Renal pelvis (tissue), 1 donor: ENCODE measurements at regions not wholly inside any gene's neighbourhood (a gene's known extent, or its start where the extent isn't known, plus 50 kb on each side); places are given as distances from the start of the nearest gene placed in this dataset.
"Not testable (repeated sequence)": the region's sequence is repeated elsewhere in the genome, so short reads cannot be mapped to it uniquely, and the experiment has no call there.

Source experiments
- DNase-seq: peaks from one replicate; pipeline ENCODE4 v3.0.0-alpha.2; 2013

- no peak for DNase-seq
Measured at GRCh38 chr21:32093646-32094462, 185.0 kb downstream of the MIS18A start.

DNA sequence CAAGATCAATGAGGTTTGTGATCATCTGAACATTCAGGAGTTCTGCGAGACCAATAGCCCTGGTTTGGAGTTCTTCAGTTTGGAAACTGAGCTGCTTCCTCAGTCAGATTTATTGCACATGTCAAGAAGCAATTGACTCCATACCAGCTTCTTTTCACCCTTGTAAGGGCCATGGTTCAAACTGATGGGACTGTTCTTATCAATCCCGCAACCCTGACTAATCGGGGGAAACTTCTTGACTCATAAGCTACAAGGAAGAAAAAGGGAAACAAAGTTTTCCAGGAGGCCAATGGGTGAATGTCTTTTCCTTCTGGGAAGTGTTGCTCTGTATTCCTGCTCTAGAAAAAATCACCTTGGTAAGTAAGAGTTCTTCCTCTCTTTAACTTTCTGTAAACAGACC is 187.9 kb downstream of the MIS18A start:
- no peak for DNase-seq

DNA sequence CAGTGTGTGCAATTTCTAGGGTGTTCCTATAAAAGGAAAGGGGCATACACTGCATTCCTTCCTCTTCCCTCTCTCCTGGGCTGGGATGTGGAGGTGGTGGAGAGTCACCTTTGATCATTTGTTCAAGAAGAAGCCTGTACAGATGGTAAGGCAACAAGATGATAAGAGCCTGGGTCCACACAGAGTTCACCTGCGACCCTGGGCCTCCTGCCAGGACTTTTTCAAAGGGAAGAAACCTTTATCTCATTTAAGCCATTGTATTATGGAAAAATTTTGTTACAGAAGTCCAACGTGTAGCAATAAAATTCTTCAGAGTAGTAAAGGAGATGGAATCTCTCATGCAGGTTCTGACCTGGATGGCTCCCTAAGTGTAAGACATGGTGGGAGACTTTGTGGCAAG is 189.1 kb downstream of the MIS18A start:
- no peak for DNase-seq

DNA sequence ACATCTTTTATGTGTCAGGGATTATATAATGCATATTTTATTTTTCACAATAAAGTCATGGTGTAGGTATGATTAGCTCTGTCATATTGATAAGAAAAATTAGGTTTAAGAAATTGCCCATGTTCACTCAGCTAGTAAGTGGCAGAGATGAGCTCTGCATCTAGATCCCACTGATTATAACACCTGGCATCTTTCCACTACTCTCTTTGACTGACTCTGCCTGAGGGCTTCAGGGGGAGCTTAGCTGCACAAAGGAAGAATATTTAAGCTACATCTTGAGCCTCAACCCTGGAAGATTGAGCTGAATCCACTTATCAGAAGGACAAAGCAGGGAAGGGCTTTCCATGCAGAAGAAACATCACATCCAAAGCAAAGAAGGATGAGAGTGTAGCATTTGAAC is 190.4 kb downstream of the MIS18A start:
- DNase-seq = no peak

- no peak for DNase-seq
Measured at GRCh38 chr21:32087447-32087846, 191.4 kb downstream of the MIS18A start.

GRCh38 chr21:32083197-32083596 is 195.7 kb downstream of the MIS18A start:
- no peak for DNase-seq

GRCh38 chr21:32082466-32082865 is 196.4 kb downstream of the MIS18A start:
- peak; percentile 16 for DNase-seq

DNA sequence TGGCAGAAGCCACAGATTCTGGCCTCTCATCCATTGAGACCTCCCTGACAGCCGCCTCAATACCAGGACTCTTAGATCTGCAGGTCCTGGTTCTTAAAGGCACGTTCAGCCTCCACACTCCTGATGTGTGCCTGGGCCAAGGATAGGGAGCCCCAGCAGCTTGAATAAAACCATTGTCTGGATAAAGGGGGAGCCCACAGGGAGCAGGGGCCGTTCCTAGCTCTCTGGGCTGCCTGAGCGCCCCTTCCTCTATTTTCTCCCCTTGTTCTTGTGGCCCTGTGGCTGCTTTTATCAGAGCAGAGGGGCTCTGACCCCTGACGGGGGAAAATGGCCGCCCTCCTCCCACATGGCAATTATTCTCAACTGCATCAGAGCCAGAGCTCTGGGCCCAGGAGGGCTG is 200.8 kb downstream of the HUNK start:
- DNase-seq = no peak

GRCh38 chr21:32073190-32073589 is 200.4 kb downstream of the HUNK start:
- no peak for DNase-seq

GRCh38 chr21:32071620-32072019 is 198.8 kb downstream of the HUNK start:
- DNase-seq = not testable (repeated sequence)

GRCh38 chr21:32070676-32071330 is 198.0 kb downstream of the HUNK start:
- DNase-seq = no peak

GRCh38 chr21:32070126-32070525 is 197.3 kb downstream of the HUNK start:
- DNase-seq = no peak

DNA sequence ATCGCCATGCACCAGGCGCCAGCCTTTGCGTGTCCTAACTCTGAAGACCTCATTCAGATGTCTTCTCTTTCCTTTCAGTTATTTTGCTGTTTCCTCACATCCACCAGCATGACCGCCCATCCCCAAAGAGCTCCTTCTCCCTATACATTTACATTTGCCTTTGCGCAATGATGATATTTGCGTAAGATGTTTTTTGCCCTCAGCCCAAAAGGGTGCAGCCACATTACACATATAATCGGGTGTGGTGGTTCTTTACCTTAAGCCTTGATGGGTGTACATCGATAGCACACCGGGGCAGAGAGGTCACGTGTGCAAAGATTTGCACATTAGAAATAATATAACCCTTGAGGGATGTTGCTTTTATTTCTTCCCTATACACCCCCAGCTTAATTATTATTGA is 192.8 kb downstream of the HUNK start:
- no peak for DNase-seq

GRCh38 chr21:32064281-32064910 is 191.6 kb downstream of the HUNK start:
- DNase-seq = no peak

- DNase-seq = no peak
Measured at GRCh38 chr21:32062591-32063227, 189.9 kb downstream of the HUNK start.

DNA sequence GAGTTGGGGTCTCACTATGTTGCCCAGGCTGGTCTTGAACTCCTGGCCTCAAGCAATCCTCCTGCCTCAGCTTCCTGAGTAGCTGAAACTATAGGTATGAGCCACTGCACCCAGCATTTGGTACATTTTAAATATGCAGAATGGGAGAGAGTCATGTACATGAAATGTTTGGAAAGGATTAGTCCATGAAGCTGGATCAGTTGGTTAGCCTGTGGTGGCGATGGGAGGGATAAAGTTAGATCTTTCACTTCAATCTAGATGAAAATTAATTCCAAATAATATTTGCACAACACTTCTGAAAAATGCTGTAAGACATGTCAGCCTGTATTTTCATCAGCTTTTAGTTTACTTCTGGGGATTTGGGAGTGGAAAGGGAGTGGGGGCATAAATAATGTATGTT is 188.9 kb downstream of the HUNK start:
- DNase-seq = no peak

DNA sequence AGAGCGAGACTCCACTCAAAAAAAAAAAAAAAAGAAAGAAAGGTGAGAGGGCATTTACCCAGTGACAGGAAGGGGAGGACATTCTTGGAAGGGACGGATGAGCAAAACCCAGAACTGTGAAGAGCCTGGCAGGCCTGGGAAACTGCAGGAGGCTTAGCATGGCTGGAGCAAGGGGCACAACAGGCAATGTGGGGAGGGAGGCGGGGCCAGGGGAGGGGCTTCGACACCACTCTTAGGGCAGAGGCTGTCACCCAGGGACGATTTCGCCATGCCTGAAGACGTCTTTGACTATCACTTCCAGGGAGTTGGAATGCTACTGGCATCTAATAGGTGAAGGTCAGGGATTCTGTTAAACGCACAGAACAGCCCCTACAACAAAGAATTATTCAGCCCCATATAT is 184.0 kb downstream of the HUNK start:
- no peak for DNase-seq

DNA sequence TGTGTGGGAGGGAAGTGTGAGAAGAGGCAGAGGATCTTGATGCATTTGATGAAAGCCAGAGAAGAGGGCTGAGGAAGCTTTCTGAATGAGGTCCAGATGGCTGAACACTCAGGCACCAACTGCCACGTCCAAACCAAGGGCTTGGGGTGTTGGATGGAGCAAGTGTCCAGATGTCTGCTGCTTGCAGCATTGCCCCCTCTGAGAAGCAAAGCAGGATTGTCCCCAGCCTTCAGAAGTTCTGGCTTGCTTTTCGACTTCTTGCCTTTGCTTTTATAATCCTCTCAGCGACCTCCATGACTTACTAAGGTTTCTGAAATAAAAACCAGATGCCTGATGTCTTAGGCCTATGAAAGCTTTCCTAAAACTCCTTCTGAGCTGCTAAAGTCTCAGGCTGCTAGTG is 182.5 kb downstream of the HUNK start:
- no peak for DNase-seq
